K562 (cell line): ENCODE measurements at regions not wholly inside any gene's neighbourhood (a gene's known extent, or its start where the extent isn't known, plus 50 kb on each side); places are given as distances from the start of the nearest gene placed in this dataset.

Experiments
- ATAC-seq: fragments of 200-7000 bp; cut with Tn5 transposase; 3 replicates; pipeline ENCODE4 v1.9.1; 2020; ENCODE audit warnings: moderate library complexity
- BruUV-seq: library from RNA; stranded (reverse); fragments of 400-500 nt; replicated peaks from 2 replicates; lab custom pipeline; 2021; lab: Mats Ljungman, UMichigan
- CTCF ChIA-PET: fragments of 300-600 bp; formaldehyde crosslinking; extraction: SDS; loops from one replicate; lab custom pipeline; 2021; ENCODE audit warnings: low intra/inter-chr PET ratio; lab: Yijun Ruan, JAX
- POLR2A ChIA-PET: fragments of 300-600, 350-650 bp; sonication (Branson Sonifier 250); formaldehyde crosslinking; extraction: SDS; loops from one replicate; lab custom pipeline; 2021; ENCODE audit warnings: antibody characterized with exemption, inconsistent platforms; lab: Yijun Ruan, JAX
- DNase-seq, 4 experiments: peaks; one replicate each; pipeline versions ENCODE4 v3.0.0 to v3.0.0-alpha.2; 2011 to 2018; ENCODE audit warnings: low spot score in 3 of 4, mixed read lengths in 3 of 4; ENCODE audit errors: extremely low read depth in 1 of 4
- FAIRE-seq: peaks from 2 replicates; lab custom pipeline; 2011; peaks lifted over from hg19 to GRCh38; lab: Jason Lieb, UNC
- H2AFZ ChIP-seq: 2 replicates; pipeline ENCODE4 v1.6.0; 2011; ENCODE audit warnings: low read depth, low read length, control low read depth, inconsistent platforms
- H3K27ac ChIP-seq: fragments of 200-600 bp; 3 replicates; pipeline ENCODE4 v1.8.0; 2011; ENCODE audit warnings: low read depth, mild to moderate bottlenecking, control low read depth, inconsistent platforms, low read length, moderate library complexity, mixed read lengths; ENCODE audit errors: extremely low read depth
- H3K27me3 ChIP-seq, 2 experiments: fragments of 300-600 bp in 1 of 2; 2 replicates in 1 of 2; 3 replicates in 1 of 2; pipeline versions ENCODE4 v1.6.0 to v1.8.0; 2011; ENCODE audit warnings: inconsistent platforms in 2 of 2, low read length in 2 of 2, mild to moderate bottlenecking in 1 of 2, mixed read lengths in 1 of 2, moderate library complexity in 1 of 2; ENCODE audit not compliant: control insufficient read depth in 2 of 2, insufficient read depth in 2 of 2
- H3K36me3 ChIP-seq: fragments of 300-600 bp; 3 replicates; pipeline ENCODE4 v1.8.0; 2011; ENCODE audit warnings: mild to moderate bottlenecking, low read length, inconsistent platforms; ENCODE audit not compliant: control insufficient read depth, insufficient read depth
- H3K4me1 ChIP-seq, 2 experiments: fragments of 200-600 bp in 1 of 2; replicated peaks in 1 of 2; 2 replicates in 1 of 2; 3 replicates in 1 of 2; pipeline versions ENCODE4 v1.5.1 to v1.8.0; 2011; ENCODE audit warnings: inconsistent platforms in 2 of 2, low read length in 2 of 2, mild to moderate bottlenecking in 1 of 2, mixed read lengths in 1 of 2, moderate library complexity in 1 of 2; ENCODE audit not compliant: control insufficient read depth in 2 of 2, insufficient read depth in 2 of 2
- H3K4me2 ChIP-seq: 2 replicates; pipeline ENCODE4 v1.6.1; 2011; ENCODE audit warnings: low read length, control low read depth, inconsistent platforms, mixed read lengths; ENCODE audit not compliant: insufficient read depth
- H3K4me3 ChIP-seq: fragments of 200-600 bp; sonication (generic), shearing (Covaris generic); 2 replicates; pipeline ENCODE4 v1.5.1; 2016; ENCODE audit warnings: control low read depth, inconsistent platforms
- H3K79me2 ChIP-seq: fragments of 200-600 bp; 3 replicates; pipeline ENCODE4 v1.8.0; 2011; ENCODE audit warnings: low read length, inconsistent platforms; ENCODE audit not compliant: control insufficient read depth, insufficient read depth
- H3K9ac ChIP-seq, 2 experiments: 2 replicates each; pipeline versions ENCODE4 v1.6.0 to v1.6.1; 2011; ENCODE audit warnings: low read depth in 2 of 2, low read length in 2 of 2, control low read depth in 1 of 2, inconsistent platforms in 1 of 2, mild to moderate bottlenecking in 1 of 2, mixed read lengths in 1 of 2; ENCODE audit not compliant: insufficient read depth in 1 of 2
- H3K9me1 ChIP-seq: one replicate; pipeline ENCODE4 v1.6.0; 2011; ENCODE audit warnings: inconsistent platforms, mild to moderate bottlenecking, low read length, moderate library complexity; ENCODE audit not compliant: control insufficient read depth, insufficient read depth
- H3K9me3 ChIP-seq: replicated peaks from 2 replicates; pipeline ENCODE4 v1.5.1; 2011; ENCODE audit warnings: low read depth, low read length, inconsistent platforms; ENCODE audit not compliant: control insufficient read depth, insufficient read depth
- H4K20me1 ChIP-seq: replicated peaks from 2 replicates; pipeline ENCODE4 v1.6.1; 2011; ENCODE audit warnings: low read length, inconsistent platforms, mixed read lengths; ENCODE audit not compliant: control insufficient read depth, insufficient read depth
- BRD9 ChIP-seq: fragments of 450-650 bp; IDR thresholded peaks from 2 replicates; pipeline ENCODE4 v1.6.1; 2018; ENCODE audit warnings: low read depth; ENCODE audit not compliant: partially characterized antibody
- DMBX1 ChIP-seq: fragments of 250-450 bp; sonication (Bioruptor Pico); IDR thresholded peaks from 2 replicates; pipeline ENCODE4 v1.8.0; 2022; ENCODE audit warnings: inconsistent platforms, mild to moderate bottlenecking, moderate library complexity, borderline replicate concordance
- DPF2 ChIP-seq: fragments of 450-650 bp; IDR thresholded peaks from 2 replicates; pipeline ENCODE4 v1.6.1; 2016
- GABPB1 ChIP-seq: sonication (generic); formaldehyde crosslinking; IDR thresholded peaks from 2 replicates; pipeline ENCODE4 v1.8.0; 2022; ENCODE audit warnings: mild to moderate bottlenecking, missing genetic modification reagents
- HDAC2 ChIP-seq: fragments of 450-650 bp; IDR thresholded peaks from 2 replicates; pipeline ENCODE4 v1.6.1; 2016; ENCODE audit warnings: mild to moderate bottlenecking
- LEF1 ChIP-seq: fragments of 450-650 bp; IDR thresholded peaks from 2 replicates; pipeline ENCODE4 v1.6.1; 2016; ENCODE audit warnings: mild to moderate bottlenecking
- NR3C1 ChIP-seq: sonication (generic); formaldehyde crosslinking; IDR thresholded peaks from 2 replicates; pipeline ENCODE4 v1.8.1; 2022; ENCODE audit warnings: missing genetic modification reagents
- PATZ1 ChIP-seq: fragments of 250-450 bp; sonication (Bioruptor Pico); IDR thresholded peaks from 2 replicates; pipeline ENCODE4 v1.5.0; 2020; ENCODE audit warnings: mild to moderate bottlenecking, borderline replicate concordance
- ZBTB7A ChIP-seq: IDR thresholded peaks from 2 replicates; pipeline ENCODE4 v1.6.1; 2011; ENCODE audit warnings: low read depth, mild to moderate bottlenecking, low read length, moderate library complexity, borderline replicate concordance; ENCODE audit not compliant: control insufficient read depth
- ZNF586 ChIP-seq: fragments of 450-650 bp; formaldehyde crosslinking; conservative IDR thresholded peaks from 2 replicates; pipeline ENCODE4 v1.4.0; 2020; ENCODE audit warnings: mild to moderate bottlenecking, moderate library complexity
- ZNF696 ChIP-seq: fragments of 250-450 bp; sonication (Bioruptor Pico); conservative IDR thresholded peaks from 2 replicates; pipeline ENCODE4 v1.4.0; 2020; ENCODE audit warnings: mild to moderate bottlenecking, moderate library complexity
- ZZZ3 ChIP-seq: fragments of 450-650 bp; IDR thresholded peaks from 2 replicates; pipeline ENCODE4 v1.6.1; 2016; ENCODE audit warnings: antibody characterized with exemption, mild to moderate bottlenecking, moderate library complexity
- WGBS: fragments of 100-300 bp; shearing (Covaris generic); methylation state at CpG from one replicate; pipeline ENCODE4 v1.1.6; 2016; ENCODE audit warnings: low coverage, mixed read lengths; ENCODE audit not compliant: insufficient coverage; ENCODE audit errors: missing lambda C conversion rate; 5-methylcytosine and 5-hydroxymethylcytosine counted together
- in situ Hi-C: fragments of 300-500 bp; cut with MboI; formaldehyde crosslinking; loops from 4 replicates; pipeline ENCODE4 v1.15.0; 2018; ENCODE audit warnings: inconsistent platforms, mixed read lengths
- intact Hi-C: fragments of 100-400 bp; cut with micrococcal nuclease; formaldehyde crosslinking; loops from 2 replicates; pipeline ENCODE4 v1.14.2; 2022

DNA sequence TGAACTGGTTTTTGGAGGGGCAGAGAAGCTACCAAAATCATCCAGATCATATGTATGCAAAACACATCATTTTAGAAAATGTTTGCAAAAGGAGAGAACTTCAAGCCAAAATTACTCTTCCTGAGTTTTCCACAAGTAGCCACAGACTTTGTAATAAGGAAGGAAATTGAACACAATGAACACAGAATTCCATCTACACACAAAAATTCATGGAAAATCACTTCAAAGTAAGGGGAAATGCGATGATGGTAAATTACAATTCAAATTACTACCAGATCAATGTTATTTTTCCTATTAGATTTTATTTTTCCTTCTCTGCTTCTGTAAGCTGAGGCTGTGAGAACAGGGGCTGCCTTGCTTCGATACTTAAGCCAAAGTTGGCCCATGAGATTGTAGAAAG, 172.1 kb upstream of the ARL4C start:
- no peaks in the 10 kb centered on the region for H3K27me3 ChIP-seq
- no peak overlapping the region for H2AFZ ChIP-seq
- 0% methylated on average over 2 of the region's 2 CpGs for WGBS
- BruUV-seq = no TSS peak
- no peaks in the 10 kb centered on the region for H3K9me1 ChIP-seq
- POLR2A ChIA-PET = no interaction called here
- H4K20me1 ChIP-seq = no peaks in the 10 kb centered on the region
- H3K4me1 ChIP-seq = no peaks in the 10 kb centered on the region
- intact Hi-C loops (no loop called here), in situ Hi-C loops (no loop called here)
- no peak overlapping the region for H3K4me3 ChIP-seq
- FAIRE-seq (no peak), DNase-seq (no peak), ATAC-seq (no peak)
- CTCF ChIA-PET = no interaction called here
- no peaks in the 10 kb centered on the region for H3K79me2 ChIP-seq
- no peak for TF ChIP-seq PATZ1
- TF ChIP-seq DMBX1 (CRISPR knock-in tag) = no peak
- TF ChIP-seq ZZZ3 = no peak
- no peak for TF ChIP-seq LEF1
- no peak for TF ChIP-seq HDAC2
- TF ChIP-seq GABPB1 (CRISPR knock-in tag) = no peak
- TF ChIP-seq ZNF696 = no peak
- no peak for TF ChIP-seq DPF2
- no peak for TF ChIP-seq ZNF586
- no peak for TF ChIP-seq ZBTB7A
- TF ChIP-seq NR3C1 (CRISPR knock-in tag) = no peak
- no peak for TF ChIP-seq BRD9
- H3K4me2 ChIP-seq = no peak overlapping the region
- no peaks in the 10 kb centered on the region for H3K9me3 ChIP-seq
- H3K36me3 ChIP-seq = no peaks in the 10 kb centered on the region
- H3K27ac ChIP-seq = no peak overlapping the region
- no peak overlapping the region for H3K9ac ChIP-seq
